Embryonic facial prominence (tissue), 1 donor: ENCODE measurements at regions not wholly inside any gene's neighbourhood (a gene's known extent, or its start where the extent isn't known, plus 50 kb on each side); places are given as distances from the start of the nearest gene placed in this dataset.
"Not testable (repeated sequence)": the region's sequence is repeated elsewhere in the genome, so short reads cannot be mapped to it uniquely, and the experiment has no call there.

Source experiments
- DNase-seq: peaks from one replicate; pipeline ENCODE4 v3.0.0-alpha.2; 2016; ENCODE audit errors: extremely low spot score

GRCh38 chr19:20482721-20483120 is 82.9 kb downstream of the ZNF737 start:
- DNase-seq: no peak

GRCh38 chr19:20481736-20482135 is 83.8 kb downstream of the ZNF737 start:
- DNase-seq: no peak

GRCh38 chr19:20479483-20479882 is 86.1 kb downstream of the ZNF737 start:
- DNase-seq: no peak

- DNase-seq: no peak
Measured at GRCh38 chr19:20478936-20479335, 86.6 kb downstream of the ZNF737 start.

GRCh38 chr19:20472854-20473253 is 92.7 kb downstream of the ZNF737 start:
- no peak for DNase-seq

GRCh38 chr19:20471431-20471830 is 94.2 kb downstream of the ZNF737 start:
- DNase-seq: no peak

- DNase-seq: no peak
Measured at GRCh38 chr19:20470345-20471135, 95.0 kb downstream of the ZNF737 start.

GRCh38 chr19:20466638-20466990 is 99.0 kb downstream of the ZNF737 start:
- not testable (repeated sequence) for DNase-seq

- DNase-seq: not testable (repeated sequence)
Measured at GRCh38 chr19:20465922-20466637, 99.5 kb downstream of the ZNF737 start.

- no peak for DNase-seq
Measured at GRCh38 chr19:20453425-20453935, 112.1 kb downstream of the ZNF737 start.

GRCh38 chr19:20444202-20444885 is 121.2 kb downstream of the ZNF737 start:
- no peak for DNase-seq

GRCh38 chr19:20432266-20432842 is 133.2 kb downstream of the ZNF737 start:
- DNase-seq: not testable (repeated sequence)

- no peak for DNase-seq
Measured at GRCh38 chr19:20431826-20432225, 133.8 kb downstream of the ZNF737 start.

GRCh38 chr19:20423381-20424197 is 142.0 kb downstream of the ZNF737 start:
- peak; percentile 39 for DNase-seq

- DNase-seq: no peak
Measured at GRCh38 chr19:20422216-20423205, 143.1 kb downstream of the ZNF737 start.

GRCh38 chr19:20416661-20417060 is 148.9 kb downstream of the ZNF737 start:
- DNase-seq: no peak

- no peak for DNase-seq
Measured at GRCh38 chr19:20414120-20414519, 151.5 kb downstream of the ZNF737 start.

GRCh38 chr19:20413705-20414104 is 151.9 kb downstream of the ZNF737 start:
- DNase-seq: no peak

- DNase-seq: no peak
Measured at GRCh38 chr19:20412846-20413245, 152.7 kb downstream of the ZNF737 start.

- DNase-seq: no peak
Measured at GRCh38 chr19:20397292-20397691, 168.3 kb downstream of the ZNF737 start.
